Spleen (tissue), 7 donors: ENCODE measurements at regions not wholly inside any gene's neighbourhood (a gene's known extent, or its start where the extent isn't known, plus 50 kb on each side); places are given as distances from the start of the nearest gene placed in this dataset.

Experiments used
- POLR2A ChIP-seq, 3 donors: fragments of 450-650 bp; IDR thresholded peaks; one replicate each; pipeline ENCODE4 v1.5.1; 2017; ENCODE audit warnings: antibody characterized with exemption in 3 of 3, mild to moderate bottlenecking in 1 of 3
- POLR2AphosphoS5 ChIP-seq, 3 donors: sonication (generic); formaldehyde crosslinking; IDR thresholded peaks; one replicate each; pipeline ENCODE4 v1.5.1; 2017; ENCODE audit warnings: antibody characterized with exemption in 3 of 3
- TF ChIP-seq, protein P1 (sequence below), 11 experiments: fragments of 200-600 bp in 7 of 11; fragments of 450-650 bp in 4 of 11; sonication (generic) in 4 of 11; IDR thresholded peaks in 8 of 11; conservative IDR thresholded peaks in 3 of 11; 1 replicate in 7 of 11; 2 replicates in 4 of 11; pipeline versions ENCODE4 v1.4.0 to v1.8.0; 2016 to 2021; ENCODE audit warnings: antibody characterized with exemption in 11 of 11, inconsistent platforms in 4 of 11, mild to moderate bottlenecking in 1 of 11
- donor health status: DM: no; HTN: no; CAD: no; lungs with moderate emphysema.
- donor health status: DM: no; HTN: no; CAD: no.
- donor health status: DM: no; HTN: no; CAD: no.

DNA sequence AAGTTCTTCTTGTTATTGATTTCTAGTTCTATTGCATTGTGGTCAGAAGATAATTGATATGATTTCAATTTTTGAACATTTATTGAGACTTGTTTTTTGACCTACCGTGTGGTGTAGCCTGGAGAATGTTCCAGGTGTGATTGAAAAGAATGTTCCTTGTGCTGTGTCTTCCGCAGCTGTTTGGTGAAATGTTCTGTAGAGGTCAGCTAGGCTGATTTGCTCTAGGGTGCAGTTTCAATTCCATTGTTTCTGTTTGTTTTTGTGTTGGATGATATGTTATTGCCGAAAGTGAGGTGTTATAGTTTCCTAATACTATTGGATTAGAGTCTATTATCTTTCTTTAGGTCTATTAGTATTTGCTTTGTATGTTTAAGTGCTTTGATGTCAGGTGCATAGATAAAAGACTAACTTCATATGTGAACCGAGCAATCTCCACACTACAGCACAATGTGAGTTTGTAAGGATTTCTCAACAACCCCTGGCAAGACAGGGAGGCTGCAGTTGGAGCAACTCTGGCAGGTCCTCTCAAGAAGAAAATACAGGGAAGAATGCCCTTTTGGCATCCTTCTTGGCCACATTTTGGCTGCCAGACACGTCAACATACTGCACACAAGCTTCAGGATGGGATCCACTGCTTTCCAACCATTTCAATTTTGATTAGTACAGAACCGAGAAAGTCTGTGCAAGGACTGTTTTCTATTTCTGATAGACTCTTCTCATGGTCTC, 320.7 kb downstream of the RNF144B start:
- TF ChIP-seq, protein P1, sequence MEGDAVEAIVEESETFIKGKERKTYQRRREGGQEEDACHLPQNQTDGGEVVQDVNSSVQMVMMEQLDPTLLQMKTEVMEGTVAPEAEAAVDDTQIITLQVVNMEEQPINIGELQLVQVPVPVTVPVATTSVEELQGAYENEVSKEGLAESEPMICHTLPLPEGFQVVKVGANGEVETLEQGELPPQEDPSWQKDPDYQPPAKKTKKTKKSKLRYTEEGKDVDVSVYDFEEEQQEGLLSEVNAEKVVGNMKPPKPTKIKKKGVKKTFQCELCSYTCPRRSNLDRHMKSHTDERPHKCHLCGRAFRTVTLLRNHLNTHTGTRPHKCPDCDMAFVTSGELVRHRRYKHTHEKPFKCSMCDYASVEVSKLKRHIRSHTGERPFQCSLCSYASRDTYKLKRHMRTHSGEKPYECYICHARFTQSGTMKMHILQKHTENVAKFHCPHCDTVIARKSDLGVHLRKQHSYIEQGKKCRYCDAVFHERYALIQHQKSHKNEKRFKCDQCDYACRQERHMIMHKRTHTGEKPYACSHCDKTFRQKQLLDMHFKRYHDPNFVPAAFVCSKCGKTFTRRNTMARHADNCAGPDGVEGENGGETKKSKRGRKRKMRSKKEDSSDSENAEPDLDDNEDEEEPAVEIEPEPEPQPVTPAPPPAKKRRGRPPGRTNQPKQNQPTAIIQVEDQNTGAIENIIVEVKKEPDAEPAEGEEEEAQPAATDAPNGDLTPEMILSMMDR (IDR thresholded peaks at IDR 0.05 in 8 of 11, conservative IDR thresholded peaks at IDR 0.05 in 3 of 11), result no peak
- TF ChIP-seq POLR2A (IDR thresholded peaks at IDR 0.05) (no peak), POLR2AphosphoS5 (IDR thresholded peaks at IDR 0.05) (no peak)
